ENCODE measurements at regions not wholly inside any gene's neighbourhood (a gene's known extent, or its start where the extent isn't known, plus 50 kb on each side); places are given as distances from the start of the nearest gene placed in this dataset.

DNA sequence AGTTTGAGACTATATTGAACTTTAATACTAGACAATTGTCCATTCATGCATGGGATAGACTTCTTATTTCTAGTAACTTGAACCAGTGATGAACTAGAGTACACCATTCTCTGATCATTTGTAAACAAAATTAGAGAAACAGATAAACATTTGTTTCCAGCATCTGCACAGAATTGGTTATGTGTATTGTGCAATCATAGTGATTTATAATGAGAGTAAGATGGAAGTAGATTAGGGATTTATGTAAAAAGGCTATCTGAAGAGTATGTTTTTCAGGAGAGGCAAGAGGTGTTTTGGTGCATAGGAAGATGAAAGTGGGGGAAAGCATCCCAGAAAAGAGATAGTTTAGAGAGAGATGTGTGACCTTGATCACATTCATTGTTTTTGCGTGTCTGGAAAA is 695.0 kb downstream of the SQOR start:
- no peak for TF ChIP-seq POLR2A (IDR thresholded peaks at IDR 0.05)
- TF ChIP-seq, protein P1, sequence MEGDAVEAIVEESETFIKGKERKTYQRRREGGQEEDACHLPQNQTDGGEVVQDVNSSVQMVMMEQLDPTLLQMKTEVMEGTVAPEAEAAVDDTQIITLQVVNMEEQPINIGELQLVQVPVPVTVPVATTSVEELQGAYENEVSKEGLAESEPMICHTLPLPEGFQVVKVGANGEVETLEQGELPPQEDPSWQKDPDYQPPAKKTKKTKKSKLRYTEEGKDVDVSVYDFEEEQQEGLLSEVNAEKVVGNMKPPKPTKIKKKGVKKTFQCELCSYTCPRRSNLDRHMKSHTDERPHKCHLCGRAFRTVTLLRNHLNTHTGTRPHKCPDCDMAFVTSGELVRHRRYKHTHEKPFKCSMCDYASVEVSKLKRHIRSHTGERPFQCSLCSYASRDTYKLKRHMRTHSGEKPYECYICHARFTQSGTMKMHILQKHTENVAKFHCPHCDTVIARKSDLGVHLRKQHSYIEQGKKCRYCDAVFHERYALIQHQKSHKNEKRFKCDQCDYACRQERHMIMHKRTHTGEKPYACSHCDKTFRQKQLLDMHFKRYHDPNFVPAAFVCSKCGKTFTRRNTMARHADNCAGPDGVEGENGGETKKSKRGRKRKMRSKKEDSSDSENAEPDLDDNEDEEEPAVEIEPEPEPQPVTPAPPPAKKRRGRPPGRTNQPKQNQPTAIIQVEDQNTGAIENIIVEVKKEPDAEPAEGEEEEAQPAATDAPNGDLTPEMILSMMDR (IDR thresholded peaks at IDR 0.05), result no peak

Data from esophagus squamous epithelium (tissue), 4 donors.